GM19455 (cell line): ENCODE measurements at regions not wholly inside any gene's neighbourhood (a gene's known extent, or its start where the extent isn't known, plus 50 kb on each side); places are given as distances from the start of the nearest gene placed in this dataset.

Source experiments
- ATAC-seq: cut with Tn5 transposase; IDR thresholded peaks from one replicate; pipeline ENCODE4 v1.9.1; 2021; ENCODE audit not compliant: unreplicated experiment

DNA sequence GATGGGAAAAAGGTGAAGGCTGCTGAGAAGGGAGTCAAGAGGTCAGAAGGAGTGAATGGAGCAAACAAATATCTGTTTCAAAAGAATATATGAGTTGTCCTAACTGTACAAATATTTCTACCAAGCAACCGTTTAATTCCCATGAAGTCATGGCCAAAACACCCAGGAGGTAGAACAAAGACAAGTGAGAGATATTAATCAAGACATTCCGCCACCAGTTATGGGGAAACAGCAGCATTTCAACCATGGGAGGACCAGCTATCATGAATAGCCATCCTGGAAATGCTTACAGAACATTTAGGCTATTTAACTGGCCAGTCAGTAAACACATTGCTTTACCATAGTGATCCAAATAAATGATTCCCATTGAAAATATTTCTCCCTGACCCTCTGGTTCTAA is 396.3 kb downstream of the IRS1 start:
- no peak for ATAC-seq

GRCh38 chr2:226399006-226399405 is 400.6 kb downstream of the IRS1 start:
- ATAC-seq: no peak

DNA sequence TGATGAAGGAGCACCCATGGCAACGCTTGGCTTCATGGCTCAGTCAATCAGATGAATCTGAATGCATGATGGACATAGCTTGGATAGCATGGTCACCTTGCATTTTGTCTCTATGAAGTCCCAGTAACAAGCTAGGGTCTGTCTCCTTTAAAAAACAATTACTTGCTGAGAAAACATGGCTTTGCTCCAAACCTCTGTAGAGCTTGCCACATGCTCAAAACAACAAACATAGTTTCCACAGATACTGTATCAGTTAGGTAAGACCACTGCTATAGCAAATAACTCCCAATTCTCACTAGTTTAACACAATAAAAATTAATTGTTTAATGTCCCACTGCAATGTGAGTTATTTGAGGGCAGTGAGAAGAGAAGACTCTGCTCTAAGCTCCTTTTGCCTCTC is 401.0 kb downstream of the IRS1 start:
- no peak for ATAC-seq

- no peak for ATAC-seq
Measured at GRCh38 chr2:226396541-226396940, 403.1 kb downstream of the IRS1 start.

- no peak for ATAC-seq
Measured at GRCh38 chr2:226387499-226387942, 412.1 kb downstream of the IRS1 start.

- ATAC-seq: no peak
Measured at GRCh38 chr2:226383461-226383860, 416.2 kb downstream of the IRS1 start.

- ATAC-seq: no peak
Measured at GRCh38 chr2:226380679-226381078, 418.9 kb downstream of the IRS1 start.

GRCh38 chr2:226378753-226379705 is 420.6 kb downstream of the IRS1 start:
- no peak for ATAC-seq

GRCh38 chr2:226376516-226377180 is 423.0 kb downstream of the IRS1 start:
- ATAC-seq: no peak

DNA sequence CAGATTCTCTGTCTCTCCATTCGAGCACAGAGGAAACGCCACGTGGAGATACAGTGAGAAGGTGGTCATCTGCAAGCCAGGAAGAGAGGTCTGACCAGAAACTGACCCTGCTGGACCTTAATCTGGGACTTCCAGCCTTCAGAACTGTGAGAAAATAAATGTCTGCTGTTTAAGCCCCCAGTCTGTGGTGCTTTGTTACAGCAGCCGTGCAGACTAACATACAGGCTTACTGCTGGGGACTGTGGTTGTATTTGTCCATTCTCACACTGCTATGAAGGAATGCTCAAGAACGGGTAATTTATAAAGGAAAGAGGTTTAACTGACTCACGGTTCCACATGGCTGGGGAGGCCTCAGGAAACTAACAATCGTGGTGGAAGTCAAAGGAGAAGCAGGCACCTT is 432.7 kb downstream of the IRS1 start:
- ATAC-seq: no peak

DNA sequence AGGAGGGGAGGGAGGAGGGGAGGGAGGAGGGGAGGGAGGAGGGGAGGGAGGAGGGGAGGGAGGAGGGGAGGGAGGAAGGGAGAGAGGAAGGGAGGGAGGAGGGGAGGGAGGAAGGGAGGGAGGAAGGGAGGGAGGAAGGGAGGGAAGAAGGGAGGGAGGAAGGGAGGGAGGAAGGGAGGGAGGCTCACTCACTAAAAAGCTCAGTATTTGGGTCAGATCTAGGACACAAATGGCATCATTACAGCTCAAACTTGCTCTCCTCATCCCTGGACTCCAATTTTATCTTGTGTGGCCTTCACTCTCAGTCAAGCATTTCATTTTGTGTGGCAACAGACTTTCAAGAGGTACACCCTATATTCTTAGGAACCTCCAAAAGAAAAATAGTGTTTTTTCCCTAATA is 435.4 kb downstream of the IRS1 start:
- ATAC-seq: no peak

GRCh38 chr2:226362980-226363379 is 436.6 kb downstream of the IRS1 start:
- ATAC-seq: no peak

DNA sequence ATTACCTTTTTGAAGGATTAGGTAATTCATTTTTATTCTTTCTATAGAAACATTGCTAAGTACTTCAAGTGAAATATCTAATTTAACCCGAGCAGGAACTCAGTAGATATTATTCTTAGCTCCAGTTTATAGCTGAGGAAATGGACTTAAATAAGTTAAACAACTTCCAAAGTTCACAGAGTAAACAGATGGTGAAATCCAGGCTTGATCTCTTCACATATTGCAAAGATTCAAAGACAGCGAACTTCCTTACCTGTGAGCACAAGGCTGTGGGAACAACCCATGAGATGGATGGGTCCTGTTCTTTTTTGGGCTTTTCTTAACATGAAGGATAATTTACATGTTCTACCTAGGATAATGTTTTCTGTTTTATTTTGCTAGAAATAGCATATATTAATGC is 439.0 kb downstream of the IRS1 start:
- ATAC-seq: no peak

DNA sequence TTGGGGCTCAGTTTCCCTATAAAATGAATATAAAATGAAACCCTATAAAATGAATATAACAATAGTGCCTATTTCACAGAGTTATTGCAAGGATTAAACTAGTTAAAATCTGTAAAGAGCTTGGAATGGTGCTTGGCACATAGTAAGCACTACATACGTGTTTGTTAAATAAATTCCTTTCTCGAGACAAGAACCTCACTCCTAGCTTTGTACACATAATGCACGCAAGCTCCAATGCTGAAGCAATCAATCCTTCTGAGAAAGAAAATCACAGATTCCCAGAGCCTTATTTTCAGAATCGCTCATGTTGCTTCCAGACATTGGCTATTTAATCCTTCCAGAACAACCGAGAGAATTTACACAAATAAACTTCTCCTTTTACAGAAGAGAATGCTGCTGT is 440.9 kb downstream of the IRS1 start:
- ATAC-seq: no peak

DNA sequence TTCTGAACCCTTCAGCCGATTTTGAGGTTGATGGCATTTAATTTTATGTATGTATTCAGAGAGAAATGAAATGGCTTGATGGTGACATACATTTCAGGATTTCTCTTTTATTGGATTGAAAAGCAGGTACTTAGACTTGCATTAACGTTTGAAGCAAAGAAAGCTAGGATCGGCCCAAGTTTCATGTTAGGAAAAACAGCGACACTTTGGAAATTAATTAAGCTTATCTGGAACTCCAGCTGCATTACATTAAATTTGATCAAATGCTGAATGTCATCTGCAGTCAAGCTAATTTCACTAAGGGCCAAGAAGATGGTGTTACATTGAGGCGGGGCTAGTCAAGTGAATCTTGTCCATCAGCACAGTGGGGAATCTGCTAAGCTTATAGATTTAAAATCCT is 441.8 kb downstream of the IRS1 start:
- no peak for ATAC-seq

GRCh38 chr2:226355600-226355999 is 444.0 kb downstream of the IRS1 start:
- ATAC-seq: no peak

- ATAC-seq: no peak
Measured at GRCh38 chr2:226354434-226354833, 445.2 kb downstream of the IRS1 start.

DNA sequence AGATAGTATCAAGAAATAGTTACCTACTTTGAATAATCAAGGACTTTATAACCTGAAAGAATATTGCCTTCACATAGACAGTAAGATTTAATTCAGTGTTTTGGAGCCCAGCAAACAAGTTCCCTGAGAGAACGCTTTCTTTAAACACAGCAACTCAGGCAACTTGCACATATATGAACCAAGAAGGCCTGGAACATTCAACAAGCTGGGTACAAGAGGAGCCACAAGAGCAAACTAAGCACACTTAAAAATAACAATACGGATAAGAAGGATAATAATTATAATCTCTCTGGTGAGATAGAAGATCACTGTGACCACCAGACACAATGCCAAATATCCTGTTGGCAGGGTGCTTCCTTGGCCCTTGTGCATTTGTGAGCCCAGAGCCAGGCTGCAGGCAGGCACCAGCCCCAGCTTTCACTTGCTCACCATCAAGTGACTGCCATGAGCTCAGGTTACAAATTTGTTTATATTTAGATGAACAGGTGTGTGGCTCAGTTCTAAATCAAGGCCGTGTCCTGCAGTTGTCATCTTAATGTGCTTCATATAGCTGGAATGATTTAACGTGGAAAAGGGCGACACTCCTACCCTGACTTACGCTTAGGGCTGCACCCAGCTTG is 446.6 kb downstream of the IRS1 start:
- no peak for ATAC-seq

DNA sequence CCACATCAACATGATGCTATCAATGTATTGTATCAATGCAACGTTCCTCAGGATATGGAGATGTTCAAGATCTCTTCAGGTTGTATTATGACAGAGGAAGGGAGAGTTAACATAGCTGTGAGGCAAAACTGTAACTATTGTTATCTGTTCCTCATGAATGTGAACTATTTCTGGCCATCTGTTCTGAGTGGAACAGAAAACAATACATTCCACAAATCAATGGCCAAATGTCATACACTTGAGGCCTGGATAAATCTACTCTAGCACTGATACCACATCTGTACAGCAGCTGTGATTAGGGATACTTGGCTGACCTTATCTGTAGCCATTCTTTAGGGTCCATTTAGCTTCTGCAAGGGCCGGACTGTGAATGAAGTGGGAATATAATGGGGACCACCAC is 447.9 kb downstream of the IRS1 start:
- no peak for ATAC-seq

DNA sequence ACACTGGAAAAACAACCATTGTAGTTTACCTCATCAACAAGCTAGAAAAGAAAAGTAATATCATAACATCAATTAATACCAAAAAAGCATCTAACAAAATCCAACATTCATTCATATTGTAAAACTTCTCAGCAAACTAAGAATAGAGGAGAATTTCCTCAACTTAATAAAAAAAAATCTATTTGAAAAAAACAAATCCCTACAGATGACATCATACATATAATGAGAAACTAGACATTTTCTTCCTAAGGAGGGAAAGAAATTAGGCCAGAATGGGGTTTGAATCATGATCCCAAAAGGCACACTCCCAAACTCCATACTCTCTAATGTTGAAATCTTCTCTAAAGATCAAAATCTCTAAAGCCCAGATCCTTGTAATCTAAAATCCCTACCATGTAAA is 460.0 kb downstream of the IRS1 start:
- no peak for ATAC-seq

DNA sequence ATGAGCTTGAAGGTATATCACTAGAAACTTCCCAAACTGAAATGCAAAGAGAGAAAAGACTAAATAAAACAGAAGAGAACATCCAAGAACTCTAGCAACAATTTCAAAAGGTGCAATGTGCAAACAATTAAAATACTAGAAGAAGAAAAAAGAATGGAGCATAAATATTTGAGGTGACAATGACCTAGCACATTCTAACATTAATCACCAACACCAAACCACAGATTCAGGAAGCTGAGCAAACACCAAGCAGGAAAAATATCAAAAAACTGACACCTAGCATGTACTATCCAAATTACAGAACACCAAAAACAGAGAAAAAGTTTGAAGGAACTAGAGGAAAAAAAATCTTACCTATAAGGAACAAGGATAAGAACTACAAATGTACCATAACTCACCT is 460.8 kb downstream of the IRS1 start:
- ATAC-seq: no peak
